Heart right ventricle (tissue), 16 donors: ENCODE measurements at regions not wholly inside any gene's neighbourhood (a gene's known extent, or its start where the extent isn't known, plus 50 kb on each side); places are given as distances from the start of the nearest gene placed in this dataset.
A peak's percentile ranks its signal among the peaks of the same experiment; 100 is the strongest.

ENCODE experiments used
- ATAC-seq, 8 donors: fragments of 200-7000 bp; cut with Tn5 transposase; one replicate each; pipeline ENCODE4 v1.9.1; 2020; ENCODE audit warnings: mild to moderate bottlenecking in 8 of 8, moderate library complexity in 8 of 8, moderate number of reproducible peaks in 1 of 8
- DNase-seq, 2 donors: peaks; one replicate each; pipeline ENCODE4 v3.0.0-alpha.2; 2020
- H3K27ac ChIP-seq, 10 donors: fragments of 200-600 bp; sonication (generic) in 2 of 10; one replicate each; pipeline versions ENCODE4 v1.5.0 to v1.8.0; 2020 to 2022; ENCODE audit warnings: mild to moderate bottlenecking in 3 of 10
- H3K27me3 ChIP-seq, 7 donors: fragments of 200-600 bp; one replicate each; pipeline ENCODE4 v1.8.0; 2021 to 2022; ENCODE audit warnings: mild to moderate bottlenecking in 2 of 7
- H3K36me3 ChIP-seq, 9 donors: fragments of 200-600 bp; sonication (generic) in 1 of 9; one replicate each; pipeline versions ENCODE4 v1.5.0 to v1.8.0; 2020 to 2022; ENCODE audit warnings: mild to moderate bottlenecking in 2 of 9
- H3K4me1 ChIP-seq, 9 donors: fragments of 200-600 bp; sonication (generic) in 1 of 9; one replicate each; pipeline versions ENCODE4 v1.5.0 to v1.8.0; 2020 to 2022; ENCODE audit warnings: mild to moderate bottlenecking in 4 of 9
- H3K4me3 ChIP-seq, 10 donors: fragments of 200-600 bp; sonication (generic) in 2 of 10; one replicate each; pipeline versions ENCODE4 v1.5.0 to v1.8.0; 2020 to 2022; ENCODE audit warnings: mild to moderate bottlenecking in 7 of 10, moderate library complexity in 2 of 10
- H3K9me3 ChIP-seq, 11 donors: fragments of 200-600 bp in 10 of 11; sonication (generic) in 2 of 11; one replicate each; pipeline versions ENCODE4 v1.5.0 to v1.8.0; 2013 to 2022; ENCODE audit warnings: mild to moderate bottlenecking in 2 of 11, control low read depth in 1 of 11, moderate library complexity in 1 of 11
- CTCF ChIP-seq, 9 donors: fragments of 200-600 bp; sonication (generic) in 2 of 9; IDR thresholded peaks; one replicate each; pipeline versions ENCODE4 v1.5.0 to v1.8.0; 2021 to 2022; ENCODE audit warnings: antibody characterized with exemption in 9 of 9, mild to moderate bottlenecking in 5 of 9, moderate library complexity in 1 of 9
- WGBS, 2 donors: extraction: QIAGEN DNeasy Blood & Tissue Kit; methylation state at CpG; one replicate each; pipeline ENCODE4 v1.1.7; 2013; ENCODE audit warnings: inconsistent platforms in 1 of 2; 5-methylcytosine and 5-hydroxymethylcytosine counted together
- intact Hi-C, 10 donors: fragments of 100-400 bp; cut with DNase I; formaldehyde crosslinking; loops; one replicate each; pipeline versions ENCODE4 v1.11.1 to v1.14.2; 2022
- donor health status: Arrhythmogenic right ventricular cardiomyopathy.
- donor health status: ischemic (EF 13 %, LVEDD 7.1; RV severe dilation, severe dysfunction).
- donor health status: healthy with polysubstance abuse.
- donor health status: DM: no; HTN: yes; CAD: no.
- donor health status: DM: no; HTN: no; CAD: no.
- donor health status: ischemic (EF 25% LVEDD 6.9; RV normal size, moderate dysfunction).
- donor health status: ischemic (EF 25% LVEDD 5.7; RV mildly dilated, moderate dysfunction).
- donor health status: healthy.
- donor health status: DM: yes; HTN: yes; CAD: no.
- donor health status: Ischemic cardiomyopathy.
- donor health status: ischemic (EF 35%, LVEDD 5.7; RV mildly dilated, moderate dysfunction).
- donor health status: nonischemic (EF 11% LVEDD 7.7; RV severe dilation, severe dysfunction).
- donor health status: DM: yes; HTN: yes; CAD: no.
- donor health status: PGD.
- donor health status: ischemic (EF 29% LVEDD 5.4; RV normal size, mild dysfunction).
- donor health status: nonischemic (EF 23%, LVEDD 6.1; RV moderate dilation, normal function).

- TF ChIP-seq CTCF (IDR thresholded peaks at IDR 0.05) = no peak
- H3K27ac ChIP-seq = no peak overlapping the region
- no peak for ATAC-seq
- no peaks in the 10 kb centered on the region for H3K27me3 ChIP-seq
- no peak overlapping the region for H3K4me3 ChIP-seq
- H3K36me3 ChIP-seq = no peaks in the 10 kb centered on the region
- intact Hi-C loops = no loop called here
- H3K4me1 ChIP-seq = no peaks in the 10 kb centered on the region
- DNase-seq = no peak
- H3K9me3 ChIP-seq = peaks cover 0 to 29% (median 12%) of the 10 kb centered on the region in 11 donors
Observed at GRCh38 chr1:240019524-240019923, 72.2 kb upstream of the FMN2 start.

GRCh38 chr1:240020871-240021270 lies 70.8 kb upstream of the FMN2 start:
- Histone ChIP-seq H3K27ac (no peak overlapping the region), H3K36me3 (no peaks in the 10 kb centered on the region), H3K4me1 (no peaks in the 10 kb centered on the region), H3K27me3 (no peaks in the 10 kb centered on the region), H3K9me3 (peaks cover 0 to 29% (median 12%) of the 10 kb centered on the region in 11 donors), H3K4me3 (no peak overlapping the region)
- WGBS, 2 donors = 45 to 63% methylated on average over 3 of the region's 3 CpGs
- intact Hi-C loops = loop anchor here in 2 of 10 donors (10.0 kb wide), 3 partner anchors 124 to 674 kb away; no protein-coding TSS in a partner anchor
- ATAC-seq (no peak), DNase-seq (no peak)
- no peak for TF ChIP-seq CTCF (IDR thresholded peaks at IDR 0.05)

GRCh38 chr1:240021709-240022108 lies 70.0 kb upstream of the FMN2 start:
- no peak for DNase-seq

GRCh38 chr1:240027059-240027462 lies 64.6 kb upstream of the FMN2 start:
- TF ChIP-seq CTCF (IDR thresholded peaks at IDR 0.05) = peak; percentile 52 to 86 (median 76)
- Histone ChIP-seq H3K4me1 (no peaks in the 10 kb centered on the region), H3K4me3 (no peak overlapping the region), H3K27ac (no peak overlapping the region), H3K9me3 (no peaks in the 10 kb centered on the region), H3K36me3 (no peaks in the 10 kb centered on the region), H3K27me3 (peaks cover 0 to 4% (median 0%) of the 10 kb centered on the region in 7 donors)
- WGBS, 2 donors = 4 to 9% methylated on average over 5 of the region's 5 CpGs
- intact Hi-C loops = loop anchor here in 8 of 10 donors (1.0 to 10.0 kb wide), 8 partner anchors 118 to 668 kb away; no protein-coding TSS in a partner anchor
- ATAC-seq (no peak), DNase-seq (no peak)

More at GRCh38 chr1:240021709-240022108, 70.0 kb upstream of the FMN2 start:
- intact Hi-C loops = loop anchor here in 2 of 10 donors (10.0 kb wide), 3 partner anchors 123 to 673 kb away; no protein-coding TSS in a partner anchor
- H3K36me3 ChIP-seq = no peaks in the 10 kb centered on the region
- no peak for TF ChIP-seq CTCF (IDR thresholded peaks at IDR 0.05)
- peaks cover 0 to 29% (median 12%) of the 10 kb centered on the region in 11 donors for H3K9me3 ChIP-seq
- no peak overlapping the region for H3K4me3 ChIP-seq
- no peak overlapping the region for H3K27ac ChIP-seq
- no peaks in the 10 kb centered on the region for H3K27me3 ChIP-seq
- no peaks in the 10 kb centered on the region for H3K4me1 ChIP-seq
- no peak for ATAC-seq
- WGBS, 2 donors = 59 to 82% methylated on average over 3 of the region's 3 CpGs
